GM19452 (cell line): ENCODE measurements at regions not wholly inside any gene's neighbourhood (a gene's known extent, or its start where the extent isn't known, plus 50 kb on each side); places are given as distances from the start of the nearest gene placed in this dataset.

ENCODE experiments used
- ATAC-seq: cut with Tn5 transposase; IDR thresholded peaks from one replicate; pipeline ENCODE4 v1.9.1; 2021; ENCODE audit not compliant: unreplicated experiment

DNA sequence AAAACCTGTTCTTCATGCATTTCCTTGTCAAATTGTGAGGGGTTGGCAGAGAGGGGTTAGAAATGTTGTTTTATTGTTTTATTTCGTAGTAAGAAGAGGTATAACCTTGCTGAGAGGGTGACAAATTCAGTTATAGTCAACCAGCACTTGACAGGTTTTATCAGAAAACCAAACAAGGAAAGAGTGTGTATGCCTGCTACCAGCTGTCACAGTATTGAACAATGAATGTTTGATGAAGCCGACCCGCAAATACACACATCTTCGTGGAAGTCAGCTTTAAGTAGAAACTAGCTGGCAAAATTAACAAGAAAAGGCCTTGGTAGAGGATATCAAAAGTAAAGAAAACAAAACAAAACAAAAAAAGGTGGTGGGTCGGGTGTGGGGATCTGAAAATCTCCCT, 214.6 kb upstream of the TLE4 start:
- ATAC-seq: no peak

DNA sequence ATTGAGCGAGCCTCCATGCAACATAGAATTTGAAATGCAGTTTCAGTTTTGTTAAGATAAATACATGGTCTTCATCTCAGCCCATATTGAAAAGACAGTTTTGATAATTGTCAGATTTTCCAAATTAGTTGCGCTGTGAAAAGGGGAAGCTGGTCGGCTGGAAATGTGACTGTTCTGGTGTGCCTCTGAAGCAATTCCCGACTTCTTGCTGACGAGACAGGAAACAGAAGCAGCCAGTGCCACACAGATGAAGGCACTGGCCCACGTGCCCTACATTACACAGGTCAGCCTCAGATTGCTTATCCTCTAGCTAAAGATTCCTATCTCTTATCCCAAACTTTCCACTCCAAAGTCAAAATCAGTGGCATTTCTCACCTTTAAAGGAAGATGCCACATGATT, 214.1 kb upstream of the TLE4 start:
- no peak for ATAC-seq

DNA sequence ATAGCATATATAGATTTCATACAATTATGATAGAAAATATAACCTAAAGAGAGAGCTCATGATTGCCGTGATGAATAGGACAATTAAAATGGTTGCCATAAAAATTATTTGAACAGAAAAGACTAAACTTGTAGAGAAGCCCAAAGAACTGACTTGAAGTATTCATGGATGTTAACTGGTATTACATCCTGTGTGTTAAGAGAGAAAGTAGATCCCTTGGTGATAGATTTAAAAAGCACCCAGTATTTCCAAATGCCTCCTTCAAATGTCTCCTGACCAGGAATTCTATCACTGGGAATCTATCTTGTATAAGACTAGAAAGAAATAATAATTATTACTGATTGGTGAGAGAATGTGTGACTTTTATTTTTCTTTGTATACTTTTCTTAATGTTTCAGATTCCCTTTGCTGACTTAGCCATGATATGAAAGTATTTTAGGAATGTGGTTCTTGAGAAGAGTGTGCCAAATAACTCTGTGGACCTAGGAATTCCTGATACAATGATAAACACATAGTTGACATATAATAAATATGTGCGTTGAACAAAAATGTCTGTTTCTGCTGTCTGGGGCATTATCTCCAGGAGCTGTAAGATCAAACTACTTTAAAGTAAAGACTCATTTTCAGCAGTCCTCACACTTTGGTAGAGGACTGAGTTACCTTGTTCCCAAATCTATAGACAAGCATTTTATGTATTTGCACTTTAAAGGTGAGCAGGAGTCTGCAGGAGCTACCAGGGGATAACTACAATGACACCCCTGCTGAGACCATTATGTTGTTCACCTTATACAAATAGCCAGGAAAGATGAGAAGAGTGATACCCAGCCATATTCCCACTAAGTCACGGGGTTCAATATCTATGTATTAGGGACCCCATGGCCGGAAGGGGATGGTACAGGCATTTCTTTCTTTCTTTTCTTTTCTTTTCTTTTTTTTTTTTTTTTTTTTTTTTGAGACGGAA, 211.1 kb upstream of the TLE4 start:
- no peak for ATAC-seq

DNA sequence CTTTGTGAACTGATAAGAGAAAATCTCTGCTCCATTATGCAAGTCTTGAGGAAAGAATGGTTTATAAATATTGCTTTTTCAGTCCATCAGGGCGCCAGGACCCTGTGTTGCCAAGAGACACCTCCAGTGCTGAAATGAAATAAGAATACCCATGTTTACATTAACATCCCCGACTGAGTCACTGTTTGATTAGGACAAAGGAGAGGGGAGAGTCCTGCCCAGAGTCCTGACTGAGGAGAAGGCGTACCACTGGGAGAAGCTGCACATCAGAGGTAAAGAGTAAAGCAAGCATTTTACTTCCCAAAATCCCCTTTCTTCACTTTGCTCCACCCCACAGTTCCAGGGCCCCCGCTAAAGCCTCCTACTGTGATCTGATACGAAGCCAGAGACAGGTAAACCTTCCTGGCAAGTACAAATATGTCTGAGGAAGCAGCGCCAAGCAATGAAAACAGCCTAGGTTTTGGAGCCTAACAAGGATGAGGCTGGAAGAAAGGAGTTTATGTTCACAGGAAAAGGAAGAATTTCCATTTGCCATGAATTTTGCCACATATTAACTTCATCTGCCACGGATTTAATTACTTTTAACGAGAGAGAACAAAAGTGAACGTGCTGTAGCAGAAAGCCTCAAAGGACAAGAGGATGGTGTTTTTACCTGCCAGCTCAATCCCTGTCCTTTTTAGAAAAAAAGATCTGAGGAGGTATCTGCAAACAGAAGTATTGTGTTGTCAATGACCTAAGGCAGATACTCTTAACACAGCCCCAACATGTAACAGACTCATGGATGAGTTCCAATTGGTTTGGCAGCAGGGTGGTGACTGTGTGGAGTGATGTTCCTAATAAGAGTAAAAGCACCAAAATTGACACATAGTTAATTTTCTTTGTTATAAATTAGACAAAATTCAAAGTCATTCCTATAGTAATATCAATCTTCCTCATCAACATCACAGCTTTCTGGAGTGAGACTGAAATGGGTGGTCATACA, 209.4 kb upstream of the TLE4 start:
- no peak for ATAC-seq

DNA sequence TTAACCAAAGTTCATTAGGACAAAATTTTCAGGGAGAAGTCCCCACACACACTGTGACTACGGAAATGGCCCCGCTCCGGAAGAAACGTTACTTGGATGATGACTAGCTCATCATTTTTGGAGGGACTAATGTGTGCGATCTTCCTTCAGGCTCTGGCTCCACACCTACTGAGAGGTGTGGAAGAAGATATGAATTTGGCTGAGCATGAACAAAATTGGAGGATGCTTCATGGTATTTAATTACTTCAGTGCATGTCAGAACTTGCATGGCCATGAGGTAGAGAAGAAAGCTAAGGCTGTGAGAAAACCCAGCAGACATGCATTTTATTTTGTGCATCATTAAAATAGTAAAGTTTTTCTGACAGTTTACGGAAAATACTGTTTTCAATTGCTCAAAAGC, 202.1 kb upstream of the TLE4 start:
- no peak for ATAC-seq

DNA sequence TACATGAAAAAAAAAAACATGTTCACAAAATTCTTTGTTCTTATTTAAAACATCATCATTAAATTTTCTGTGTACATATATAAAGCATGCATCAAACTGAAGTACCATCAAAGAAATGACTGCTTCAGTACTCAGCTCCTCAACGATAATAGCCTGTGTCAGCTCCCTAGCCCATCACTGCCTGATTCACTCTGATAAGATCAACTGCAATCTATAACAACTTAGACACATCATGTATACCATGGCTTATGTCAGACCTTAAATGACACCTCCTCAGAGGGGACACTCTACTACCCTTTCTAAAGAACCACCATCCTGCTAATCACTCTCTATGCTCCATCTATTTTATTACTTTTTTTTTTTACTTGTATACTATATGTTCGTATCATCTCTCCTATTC, 200.5 kb upstream of the TLE4 start:
- ATAC-seq: no peak

DNA sequence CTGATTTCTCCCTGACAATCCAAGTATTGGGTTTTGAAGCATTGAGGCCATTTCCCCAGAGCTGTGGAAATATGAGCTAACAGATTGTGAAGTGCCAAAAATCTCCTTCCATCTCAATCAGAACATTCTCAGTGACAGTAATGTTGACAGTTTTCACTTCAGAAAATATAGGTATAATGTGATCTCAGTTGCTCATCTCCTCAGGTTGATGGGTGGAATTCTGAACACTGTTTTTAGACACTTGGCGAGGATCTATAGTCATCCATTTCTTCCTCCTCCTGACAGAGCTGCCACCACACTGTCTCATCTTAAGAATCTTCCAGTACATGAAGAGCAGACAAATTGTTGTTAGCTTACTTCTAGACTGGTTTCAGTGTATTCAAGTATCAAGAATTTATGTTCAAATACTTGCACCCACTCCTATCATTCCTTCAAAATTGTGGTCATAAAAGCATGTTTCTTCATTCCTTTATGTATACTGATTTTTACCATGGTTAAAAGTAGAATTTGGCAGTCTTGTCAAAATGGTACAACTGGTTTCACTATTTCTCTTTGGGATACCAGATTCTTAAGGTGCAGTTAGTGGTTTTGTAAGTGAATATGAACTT, 199.7 kb upstream of the TLE4 start:
- ATAC-seq: no peak

DNA sequence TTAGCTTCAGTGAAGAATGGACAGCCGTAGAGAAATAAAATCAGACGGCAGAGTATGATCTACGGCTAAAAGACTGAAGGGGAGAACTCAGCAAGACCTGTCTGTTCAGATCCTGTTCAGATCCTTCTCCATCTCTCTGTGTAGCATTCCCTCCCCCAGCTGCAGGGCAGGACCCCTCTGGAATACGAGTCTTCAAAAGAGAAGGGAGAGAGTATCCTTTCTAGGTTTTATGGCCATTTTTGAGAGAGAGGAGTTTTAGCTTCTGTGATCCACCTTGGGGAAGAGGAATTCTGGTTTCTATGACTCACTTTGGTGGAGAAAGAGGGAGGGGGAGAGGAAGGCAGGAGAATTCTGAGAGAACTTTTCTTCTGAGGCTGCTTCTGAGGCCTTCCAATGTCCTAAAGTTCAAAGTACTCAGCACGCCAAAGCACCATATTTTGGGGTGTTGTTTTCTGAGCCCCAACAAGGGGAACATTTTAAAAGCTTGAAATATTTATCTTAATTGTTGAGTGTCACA, 194.4 kb upstream of the TLE4 start:
- no peak for ATAC-seq

DNA sequence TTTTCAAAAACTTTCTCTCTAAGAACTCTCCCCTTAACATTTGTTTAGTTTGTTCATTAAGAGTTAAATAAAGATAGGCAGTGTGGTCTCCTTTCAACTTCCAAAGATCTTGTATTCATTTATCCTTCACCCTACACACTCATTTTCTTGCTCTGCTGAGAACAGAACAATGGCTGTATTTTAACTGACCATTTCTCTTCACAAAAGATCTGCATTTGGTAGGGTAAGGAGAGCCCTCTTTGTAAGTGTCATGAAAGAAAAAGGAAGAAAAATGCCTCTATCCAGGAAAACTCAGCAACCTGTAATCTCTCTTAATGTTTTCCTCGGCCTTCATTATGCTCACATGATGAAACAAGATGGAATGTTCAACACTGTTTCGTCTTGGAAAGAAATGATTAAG, 193.7 kb upstream of the TLE4 start:
- no peak for ATAC-seq

DNA sequence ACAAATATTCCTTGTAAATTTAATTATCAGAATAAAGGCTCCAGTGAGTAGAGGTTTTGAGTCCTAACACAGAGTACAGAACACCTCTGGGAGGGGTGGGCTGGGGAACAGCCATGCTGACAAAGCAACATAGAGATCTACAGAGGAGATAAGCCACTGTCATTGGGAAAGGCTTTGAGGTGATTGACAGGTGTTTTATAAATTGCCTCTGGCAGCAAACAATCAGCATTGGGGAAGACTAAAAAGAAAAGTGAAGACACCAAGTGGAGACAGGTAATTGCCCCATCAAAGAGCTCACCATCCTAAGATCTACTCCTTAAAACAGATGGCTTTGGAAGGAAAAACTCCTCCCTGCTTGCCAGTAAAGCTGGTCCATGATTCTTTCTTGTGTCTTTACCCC, 189.7 kb upstream of the TLE4 start:
- ATAC-seq: no peak

DNA sequence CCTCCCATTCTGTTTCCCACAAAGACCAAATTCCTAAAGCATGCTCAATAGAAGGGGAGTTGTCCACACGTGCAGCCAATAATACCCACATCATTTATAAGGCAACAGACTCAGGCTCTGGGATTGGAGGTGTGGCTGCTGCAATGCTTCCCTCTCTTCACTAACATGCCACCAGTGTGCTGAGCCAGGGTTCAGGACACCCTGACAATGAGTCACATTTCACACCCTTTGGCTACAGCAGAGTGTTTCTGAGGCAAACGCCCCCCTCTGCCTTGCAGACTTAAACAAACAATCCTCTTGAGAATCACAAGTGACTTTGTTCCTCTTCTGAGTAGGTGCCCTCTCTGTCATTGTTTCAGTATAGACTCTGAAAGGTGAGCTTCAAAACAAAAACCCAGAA, 189.3 kb upstream of the TLE4 start:
- no peak for ATAC-seq

DNA sequence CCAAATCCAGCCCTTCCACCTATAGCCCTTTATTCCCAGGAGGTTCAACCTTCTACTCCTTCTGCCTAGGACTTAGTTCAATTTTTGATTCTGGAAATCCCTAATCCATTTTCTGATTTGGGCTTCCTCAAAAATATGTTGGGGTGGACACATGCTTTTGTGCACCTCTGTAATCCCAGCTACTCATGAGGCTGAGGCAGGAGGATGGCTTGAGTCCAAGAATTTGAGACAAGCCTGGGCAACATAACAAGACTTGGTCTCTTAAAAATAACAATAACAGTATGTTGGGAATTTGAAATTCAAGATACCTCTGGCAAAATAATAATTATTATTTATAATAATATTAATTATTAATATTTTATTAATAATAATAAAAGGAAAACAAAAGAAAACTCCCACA, 188.7 kb upstream of the TLE4 start:
- ATAC-seq: no peak

DNA sequence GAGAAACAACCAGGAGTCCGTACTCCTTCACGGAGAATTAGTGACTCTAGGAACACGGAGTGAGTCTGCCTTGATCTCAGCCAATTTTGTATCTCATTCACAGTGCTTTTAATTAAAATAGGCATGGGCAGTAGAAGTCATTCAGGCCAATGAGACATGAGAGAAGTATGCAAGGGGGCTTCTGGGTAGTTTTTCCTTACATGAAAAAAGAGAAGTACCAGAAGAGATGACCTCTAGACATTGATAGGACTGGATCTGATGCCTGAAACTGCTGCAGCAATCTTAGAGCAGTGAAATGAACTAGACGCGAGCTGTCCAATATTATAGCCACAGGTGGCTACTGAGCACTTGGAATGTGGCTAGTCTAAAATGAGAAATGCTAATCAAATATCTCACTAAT, 187.7 kb upstream of the TLE4 start:
- no peak for ATAC-seq

DNA sequence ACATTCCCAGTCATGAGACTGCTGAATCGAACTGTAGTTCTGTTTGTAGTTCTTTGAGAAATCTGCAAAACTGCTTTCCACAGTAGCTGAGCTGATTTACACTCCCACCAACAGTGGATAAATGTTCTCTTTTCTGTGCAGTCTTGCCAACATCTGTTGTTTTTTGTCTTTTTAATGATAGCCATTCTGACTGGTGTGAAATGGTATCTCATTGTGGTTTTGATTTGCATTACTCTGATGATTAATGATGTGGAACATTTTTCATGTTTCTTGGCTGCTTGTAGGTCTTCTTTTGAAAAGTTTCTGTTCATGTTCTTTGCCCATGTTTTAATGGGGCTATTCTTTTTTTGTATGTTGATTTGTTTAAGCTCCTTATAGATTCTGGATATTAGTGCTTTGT, 187.3 kb upstream of the TLE4 start:
- no peak for ATAC-seq

DNA sequence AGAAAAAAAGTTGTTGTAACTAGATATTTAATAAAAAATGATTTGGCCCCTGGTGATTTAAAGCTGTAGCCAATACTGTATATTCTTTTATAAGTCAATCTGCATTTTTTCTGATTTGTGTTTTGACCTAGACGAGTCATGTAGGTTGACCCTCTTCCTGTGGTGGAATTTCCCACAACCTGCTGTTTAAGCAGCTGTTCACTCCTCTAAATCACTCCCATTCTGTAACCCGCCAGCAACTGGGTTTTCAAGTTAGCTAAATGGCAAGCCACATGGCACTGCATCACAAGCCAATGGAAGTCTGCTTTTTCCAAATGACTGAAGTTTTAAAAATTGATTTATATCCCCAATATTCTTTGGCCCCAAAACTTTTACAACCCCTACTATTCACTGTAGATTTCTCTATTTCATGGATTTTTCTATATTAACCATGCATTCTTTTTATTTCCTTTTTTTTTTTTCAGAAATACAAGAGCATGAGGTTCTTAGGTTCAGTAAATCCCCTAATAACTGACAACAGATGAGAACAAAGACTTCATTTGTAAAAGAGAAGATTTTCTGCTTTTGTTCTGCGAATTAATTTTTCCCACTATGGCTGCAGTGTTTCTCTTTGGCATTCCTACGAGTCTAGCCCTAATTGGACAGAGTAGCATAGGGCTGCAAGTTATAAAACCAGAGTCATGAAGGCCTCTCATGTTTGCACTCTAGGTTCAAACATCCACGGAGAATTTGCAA, 184.5 kb upstream of the TLE4 start:
- no peak for ATAC-seq

DNA sequence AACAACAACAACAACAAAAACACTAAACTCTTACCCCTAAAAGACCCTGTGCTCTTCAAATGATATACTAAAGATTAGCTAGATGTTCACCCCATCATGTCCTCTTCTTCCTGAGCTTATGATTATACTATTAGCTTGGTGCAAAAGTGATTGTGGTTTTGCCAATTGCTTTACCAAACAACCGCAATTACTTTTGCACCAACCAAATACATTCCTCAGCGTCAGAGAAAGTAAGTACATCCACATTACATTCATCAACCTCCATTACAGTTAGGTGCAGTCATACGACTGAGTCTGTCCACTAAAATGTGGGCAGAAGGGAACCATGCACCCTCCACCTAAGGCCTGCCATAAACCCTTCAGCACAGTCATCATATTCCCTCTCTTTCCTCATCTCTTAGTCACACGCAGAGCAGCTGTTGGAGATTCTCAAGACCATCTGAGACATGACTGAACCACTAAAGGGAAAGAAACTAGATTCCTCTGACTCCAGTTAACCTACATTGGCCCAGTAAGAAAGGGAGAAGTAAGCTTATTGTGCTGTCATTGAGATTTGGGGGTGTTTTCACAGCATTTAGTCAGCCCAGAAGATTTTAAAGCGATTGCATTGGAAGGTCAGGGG, 181.6 kb upstream of the TLE4 start:
- no peak for ATAC-seq

DNA sequence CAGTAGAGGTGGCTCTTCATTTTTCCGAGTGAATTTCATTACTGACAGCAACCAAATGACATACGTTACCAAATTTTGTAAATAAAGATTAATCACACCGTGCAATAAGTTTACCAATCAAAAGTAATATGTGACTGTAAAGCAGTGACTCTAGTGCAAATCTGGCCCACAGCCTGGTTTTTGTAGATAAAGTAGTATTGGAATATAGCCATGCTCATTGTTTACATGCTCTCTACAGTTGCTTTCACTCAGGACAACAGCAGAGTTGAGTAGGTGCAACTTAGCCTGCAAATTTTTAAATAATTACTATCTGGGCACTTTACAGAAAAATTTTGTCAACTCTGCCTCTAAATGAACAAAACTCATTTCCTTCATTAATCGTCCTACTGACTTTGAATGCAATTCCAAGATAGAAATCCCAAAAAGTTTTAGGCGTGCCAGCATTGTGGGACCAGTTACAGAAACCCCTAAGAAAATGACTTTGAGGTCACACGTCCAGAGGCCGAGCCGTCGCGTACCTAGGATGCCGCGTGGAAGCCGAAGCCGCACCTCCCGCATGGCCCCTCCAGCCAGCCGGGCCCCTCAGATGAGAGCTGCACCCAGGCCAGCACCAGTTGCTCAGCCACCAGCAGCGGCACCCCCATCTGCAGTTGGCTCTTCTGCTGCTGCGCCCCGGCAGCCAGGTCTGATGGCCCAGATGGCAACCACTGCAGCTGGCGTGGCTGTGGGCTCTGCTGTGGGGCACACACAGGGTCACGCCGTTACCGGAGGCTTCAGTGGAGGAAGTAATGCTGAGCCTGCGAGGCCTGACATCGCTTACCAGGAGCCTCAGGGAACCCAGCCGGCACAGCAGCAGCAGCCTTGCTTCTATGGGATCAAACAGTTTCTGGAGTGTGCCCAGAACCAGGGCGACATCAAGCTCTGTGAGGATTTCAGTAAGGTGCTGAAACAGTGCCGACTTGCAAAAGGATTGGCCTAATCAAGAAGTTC, 180.7 kb upstream of the TLE4 start:
- ATAC-seq: no peak

DNA sequence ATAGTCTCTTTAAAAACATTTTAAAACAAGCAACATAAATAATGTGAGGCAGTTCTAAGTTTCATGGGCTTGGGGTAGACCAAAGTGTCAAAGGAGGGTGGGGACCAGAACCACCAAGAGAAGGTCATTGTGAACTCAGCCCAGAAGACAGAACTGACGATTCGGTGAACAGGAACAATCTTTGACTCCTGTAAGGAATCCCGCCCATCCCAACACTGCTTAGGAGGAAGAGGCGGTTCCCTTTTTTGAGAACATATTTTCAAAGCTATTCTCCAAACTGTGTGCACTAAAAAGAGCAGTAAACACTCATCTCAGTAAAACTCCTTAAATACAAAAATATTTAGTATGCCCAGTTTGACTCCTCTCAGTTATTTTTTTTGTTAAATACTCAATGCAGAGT, 176.5 kb upstream of the TLE4 start:
- ATAC-seq: no peak

DNA sequence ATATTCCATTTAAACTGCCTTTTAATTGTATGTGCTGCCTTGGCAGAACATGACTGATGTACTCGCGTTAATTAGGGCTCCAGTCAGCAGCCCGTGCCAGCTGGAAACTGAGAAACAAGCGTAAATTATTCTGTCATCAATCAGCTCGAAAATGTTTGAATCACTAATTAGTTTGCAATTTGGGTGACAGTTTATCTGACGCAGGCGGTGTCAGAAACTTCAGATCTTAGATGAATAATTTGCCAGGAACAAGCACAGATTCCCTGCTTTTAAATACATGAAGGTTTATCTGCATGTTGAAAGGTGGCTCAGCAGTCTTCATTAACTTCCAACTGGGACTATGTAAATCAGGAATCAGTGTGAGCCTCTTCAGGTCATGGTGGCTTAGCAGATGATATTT, 176.0 kb upstream of the TLE4 start:
- no peak for ATAC-seq
